AG04450 (cell line): ENCODE measurements at regions not wholly inside any gene's neighbourhood (a gene's known extent, or its start where the extent isn't known, plus 50 kb on each side); places are given as distances from the start of the nearest gene placed in this dataset.
"Not testable (repeated sequence)": the region's sequence is repeated elsewhere in the genome, so short reads cannot be mapped to it uniquely, and the experiment has no call there.

Source experiments
- CTCF ChIA-PET: fragments of 300-600, 350-600 bp; formaldehyde crosslinking; extraction: SDS; loops from one replicate; lab custom pipeline; 2022; ENCODE audit warnings: antibody characterized with exemption, inconsistent platforms; lab: Charles Lee
- POLR2A ChIA-PET: fragments of 350-600 bp; formaldehyde crosslinking; extraction: SDS; loops from one replicate; lab custom pipeline; 2021; ENCODE audit warnings: antibody characterized with exemption, inconsistent platforms; lab: Yijun Ruan, JAX
- DNase-seq: peaks from one replicate; pipeline ENCODE4 v3.0.0-alpha.2; 2011; ENCODE audit warnings: low read depth, low spot score
- H3K27ac ChIP-seq: one replicate; pipeline ENCODE4 v1.5.1; 2012; ENCODE audit warnings: low read depth, low read length, control low read depth
- H3K27me3 ChIP-seq: one replicate; pipeline ENCODE4 v1.6.0; 2012; ENCODE audit warnings: low read length; ENCODE audit not compliant: control insufficient read depth, insufficient read depth
- H3K4me3 ChIP-seq: 2 replicates; pipeline ENCODE4 v1.5.1; 2011; ENCODE audit warnings: mild to moderate bottlenecking, low read depth, low read length, control low read depth
- H3K9me3 ChIP-seq: 2 replicates; pipeline ENCODE4 v1.5.1; 2012; ENCODE audit warnings: low read length; ENCODE audit not compliant: control insufficient read depth, insufficient read depth
- CTCF ChIP-seq: IDR thresholded peaks from 2 replicates; pipeline ENCODE4 v1.5.1; 2011; ENCODE audit warnings: low read depth, low read length, control low read depth, inconsistent platforms

GRCh38 chr13:44783994-44784707 is 205.1 kb downstream of the NUFIP1 start:
- ChIA-PET CTCF (no interaction called here), POLR2A (no interaction called here)
- Histone ChIP-seq H3K27me3 (no peaks in the 10 kb centered on the region), H3K9me3 (no peaks in the 10 kb centered on the region), H3K4me3 (no peak overlapping the region), H3K27ac (no peak overlapping the region)
- TF ChIP-seq CTCF, result no peak
- no peak for DNase-seq

GRCh38 chr13:44780591-44781280 is 204.6 kb upstream of the TSC22D1 start:
- H3K9me3 ChIP-seq, result no peaks in the 10 kb centered on the region
- no peak overlapping the region for H3K4me3 ChIP-seq
- CTCF ChIA-PET, result interaction anchor here (1.1 kb wide), 1 partner anchor 8 kb away, joined by 3 read pairs; no protein-coding TSS in a partner anchor
- no peak for DNase-seq
- POLR2A ChIA-PET, result no interaction called here
- no peak for TF ChIP-seq CTCF
- no peaks in the 10 kb centered on the region for H3K27me3 ChIP-seq
- no peak overlapping the region for H3K27ac ChIP-seq

GRCh38 chr13:44778761-44779484 is 202.8 kb upstream of the TSC22D1 start:
- CTCF ChIA-PET, result no interaction called here
- TF ChIP-seq CTCF, result no peak
- POLR2A ChIA-PET, result interaction anchor here (0.6 kb wide), 2 partner anchors 34 to 400 kb away, joined by 6 to 11 read pairs; no protein-coding TSS in a partner anchor

GRCh38 chr13:44775290-44775689 is 199.2 kb upstream of the TSC22D1 start:
- DNase-seq, POLR2A ChIA-PET, H3K27ac ChIP-seq, CTCF ChIA-PET, H3K9me3 ChIP-seq, H3K27me3 ChIP-seq, H3K4me3 ChIP-seq: not testable (repeated sequence)

More at GRCh38 chr13:44778761-44779484, 202.8 kb upstream of the TSC22D1 start:
- no peak overlapping the region for H3K27ac ChIP-seq
- DNase-seq, result no peak
- no peaks in the 10 kb centered on the region for H3K9me3 ChIP-seq
- H3K27me3 ChIP-seq, result no peaks in the 10 kb centered on the region
- no peak overlapping the region for H3K4me3 ChIP-seq

- no peak overlapping the region for H3K27ac ChIP-seq
- no peak overlapping the region for H3K4me3 ChIP-seq
- ChIA-PET CTCF (interaction anchor here (1.0 kb wide), 1 partner anchor 158 kb away, joined by 3 read pairs; no protein-coding TSS in a partner anchor), POLR2A (no interaction called here)
- H3K27me3 ChIP-seq, result no peaks in the 10 kb centered on the region
- H3K9me3 ChIP-seq, result no peaks in the 10 kb centered on the region
- no peak for TF ChIP-seq CTCF
- no peak for DNase-seq
Observed at GRCh38 chr13:44770951-44771350, 194.8 kb upstream of the TSC22D1 start.
